HL-60/S4 treated with retinoic acid at 250 ng/mL for 4 days and 3 days (cell line): ENCODE measurements at regions not wholly inside any gene's neighbourhood (a gene's known extent, or its start where the extent isn't known, plus 50 kb on each side); places are given as distances from the start of the nearest gene placed in this dataset.

Source experiments
- in situ Hi-C: fragments of 300-500 bp; cut with MboI; formaldehyde crosslinking; loops from 2 replicates; pipeline ENCODE4 v1.7.0; 2022; ENCODE audit warnings: low sequenced_read_pairs

GRCh38 chr2:177029901-177030300, 182.7 kb upstream of the HNRNPA3 start:
- in situ Hi-C loops = no loop called here

GRCh38 chr2:177030451-177031105, 182.0 kb upstream of the HNRNPA3 start:
- in situ Hi-C loops = no loop called here

GRCh38 chr2:177031438-177032180, 181.0 kb upstream of the HNRNPA3 start:
- in situ Hi-C loops = no loop called here

DNA sequence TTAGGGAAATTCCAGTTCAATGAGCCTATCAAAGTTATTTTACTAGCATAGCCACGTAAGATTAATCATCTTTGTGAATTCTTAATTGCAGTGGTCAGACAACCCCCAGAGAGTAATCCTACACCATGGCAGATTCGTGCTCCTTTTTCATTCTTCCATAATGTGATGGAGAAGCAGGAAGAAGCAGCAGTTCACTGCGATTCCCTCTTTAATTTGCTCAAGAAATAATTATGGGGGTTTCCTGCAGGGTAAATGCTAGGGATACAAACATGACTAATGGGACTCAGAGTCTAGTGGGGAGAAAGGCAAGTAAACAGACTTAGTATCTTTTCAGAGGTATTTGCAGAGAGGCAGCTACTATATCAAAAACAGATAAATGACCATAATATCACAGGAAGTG, 175.8 kb upstream of the HNRNPA3 start:
- in situ Hi-C loops = no loop called here

GRCh38 chr2:177037569-177037968, 175.0 kb upstream of the HNRNPA3 start:
- in situ Hi-C loops = no loop called here

- in situ Hi-C loops = no loop called here
These were observed 173.7 kb upstream of the HNRNPA3 start for GRCh38 chr2:177038787-177039484.

- in situ Hi-C loops = no loop called here
These were observed 170.3 kb upstream of the HNRNPA3 start for GRCh38 chr2:177042311-177042710.

GRCh38 chr2:177044671-177045070, 167.9 kb upstream of the HNRNPA3 start:
- in situ Hi-C loops = no loop called here

DNA sequence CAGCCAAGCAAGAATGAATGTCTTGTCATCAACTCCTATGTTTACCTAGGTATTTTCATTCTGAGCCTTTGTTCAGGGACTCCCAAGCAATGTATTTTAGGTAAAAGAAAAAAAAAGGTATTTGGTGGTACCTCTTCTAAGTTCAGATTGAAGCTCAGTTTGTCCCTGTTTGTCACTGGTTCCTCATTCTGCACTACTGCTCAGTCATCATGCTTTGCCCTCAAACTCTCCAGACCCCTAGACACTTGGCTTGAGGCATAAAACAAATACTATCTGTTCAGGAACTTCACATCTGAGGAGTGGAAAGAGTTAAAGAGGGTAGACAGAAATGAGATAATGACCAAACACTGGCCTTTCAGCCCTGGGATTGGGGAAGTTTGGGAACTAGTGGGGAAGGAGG, 163.6 kb upstream of the HNRNPA3 start:
- in situ Hi-C loops = no loop called here

DNA sequence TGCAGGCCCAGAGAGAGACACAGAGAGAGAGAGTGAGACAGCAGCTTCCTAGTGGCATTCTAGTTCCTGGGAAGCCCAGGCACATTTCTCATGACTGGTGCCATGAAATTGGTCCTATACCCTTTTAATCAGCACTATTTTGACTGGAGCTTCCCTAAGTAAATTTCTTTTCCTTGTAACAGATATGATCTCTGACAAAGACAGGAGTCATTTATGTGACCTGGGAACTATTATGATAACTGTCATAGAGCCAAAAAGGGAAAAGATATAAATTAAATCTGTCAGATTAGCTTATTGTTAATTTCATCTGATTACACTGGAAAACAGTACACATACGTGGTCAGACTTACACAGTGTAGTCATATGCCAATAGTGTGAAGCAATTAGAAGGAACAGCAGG, 161.3 kb upstream of the HNRNPA3 start:
- in situ Hi-C loops = no loop called here

- in situ Hi-C loops = no loop called here
These were observed 160.1 kb upstream of the HNRNPA3 start for GRCh38 chr2:177052471-177052870.

DNA sequence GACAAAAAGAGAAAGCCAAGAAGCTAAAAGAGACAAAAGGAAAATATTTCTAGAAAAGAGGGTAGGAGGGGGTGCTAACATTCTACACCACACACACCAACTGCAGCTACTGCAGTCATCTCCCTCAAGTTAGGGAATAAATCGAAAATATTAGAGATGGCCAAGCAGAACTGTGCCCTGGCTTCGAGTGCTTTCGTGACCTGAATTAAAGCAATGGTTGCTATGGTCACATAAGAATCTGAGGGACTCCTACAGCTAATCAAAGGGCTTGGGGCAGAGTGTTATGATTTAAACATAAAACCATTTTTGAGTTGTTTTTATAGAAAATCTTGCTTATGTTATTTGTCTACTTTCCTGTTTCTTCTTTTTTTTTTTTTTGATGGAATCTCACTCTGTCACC, 159.6 kb upstream of the HNRNPA3 start:
- in situ Hi-C loops = no loop called here

DNA sequence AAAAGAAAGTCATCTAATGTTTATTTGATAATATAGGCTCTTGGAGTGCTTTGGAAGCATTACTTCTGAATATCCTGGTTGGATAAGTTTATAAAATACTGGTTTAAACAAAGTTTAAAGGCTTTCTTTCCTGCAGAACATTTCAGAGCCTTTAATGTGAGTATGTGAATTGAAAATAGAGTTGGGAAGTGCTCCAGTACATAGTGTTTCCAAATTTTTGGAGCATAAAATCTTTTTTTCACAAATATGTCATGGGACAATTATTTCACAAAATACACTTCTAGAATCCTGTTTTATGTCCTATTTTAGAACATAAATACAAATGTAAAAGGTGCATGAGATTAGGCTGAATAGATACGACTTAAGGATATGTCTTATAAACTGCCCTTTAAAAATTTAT, 158.9 kb upstream of the HNRNPA3 start:
- in situ Hi-C loops = no loop called here

DNA sequence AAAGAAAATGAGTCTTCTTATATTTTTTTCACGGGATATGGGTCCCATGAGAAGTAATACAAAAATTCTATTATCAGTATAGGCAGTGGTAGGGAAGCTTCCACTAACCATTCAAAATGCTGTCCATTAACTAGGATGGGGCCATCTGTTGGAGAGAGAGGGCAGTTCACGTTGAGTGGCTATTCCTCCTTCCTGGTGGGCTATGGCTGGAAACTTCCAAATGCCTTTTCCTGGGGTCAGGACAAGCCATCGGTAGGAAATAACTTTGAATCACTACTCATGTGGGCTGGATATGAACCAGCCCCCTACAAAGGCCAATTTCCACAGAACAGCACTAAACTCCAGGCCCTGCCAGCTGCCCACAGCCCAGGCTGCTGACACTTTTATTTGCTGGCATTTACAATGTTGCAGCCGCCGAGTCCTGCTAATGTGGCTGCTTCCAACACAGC, 156.1 kb upstream of the HNRNPA3 start:
- in situ Hi-C loops = no loop called here

DNA sequence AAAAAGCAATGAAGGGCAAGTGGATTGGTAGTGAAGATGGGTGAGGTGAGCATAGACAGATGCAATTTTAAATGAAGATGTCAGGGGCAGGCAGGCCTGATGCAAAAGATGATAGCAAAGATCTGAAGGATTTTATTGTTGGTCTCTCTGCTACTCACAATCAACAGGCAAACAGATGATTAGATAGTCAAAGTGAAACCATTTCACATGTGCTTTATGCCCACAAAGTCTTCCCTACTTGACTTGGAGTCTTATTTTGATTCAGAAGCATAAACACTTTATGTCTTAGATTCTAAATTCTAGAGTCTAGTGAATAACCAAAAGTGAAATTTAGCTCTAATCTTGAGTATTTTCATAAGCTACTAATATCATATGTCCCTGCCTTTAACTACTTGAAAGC, 153.8 kb upstream of the HNRNPA3 start:
- in situ Hi-C loops = no loop called here

DNA sequence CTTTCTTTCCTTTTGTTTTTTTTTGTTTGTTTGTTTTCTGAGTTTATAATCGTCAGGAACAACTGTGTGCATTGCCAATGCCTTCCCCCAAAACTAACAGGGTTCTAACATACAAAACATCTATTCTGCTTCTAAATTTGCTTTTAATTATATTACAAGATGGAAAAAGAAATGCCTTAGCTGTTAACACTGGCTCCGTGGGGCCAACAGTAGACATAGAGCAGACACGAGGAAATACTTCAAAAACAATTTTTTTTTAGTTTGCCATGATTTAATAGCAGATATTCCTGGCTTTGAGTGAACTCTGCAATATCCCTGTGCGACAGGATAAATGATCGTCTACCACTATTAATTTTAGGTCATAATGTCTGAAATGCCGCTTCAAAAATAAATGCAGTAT, 153.3 kb upstream of the HNRNPA3 start:
- in situ Hi-C loops = no loop called here

- in situ Hi-C loops = no loop called here
These were observed 149.3 kb upstream of the HNRNPA3 start for GRCh38 chr2:177063331-177063730.

DNA sequence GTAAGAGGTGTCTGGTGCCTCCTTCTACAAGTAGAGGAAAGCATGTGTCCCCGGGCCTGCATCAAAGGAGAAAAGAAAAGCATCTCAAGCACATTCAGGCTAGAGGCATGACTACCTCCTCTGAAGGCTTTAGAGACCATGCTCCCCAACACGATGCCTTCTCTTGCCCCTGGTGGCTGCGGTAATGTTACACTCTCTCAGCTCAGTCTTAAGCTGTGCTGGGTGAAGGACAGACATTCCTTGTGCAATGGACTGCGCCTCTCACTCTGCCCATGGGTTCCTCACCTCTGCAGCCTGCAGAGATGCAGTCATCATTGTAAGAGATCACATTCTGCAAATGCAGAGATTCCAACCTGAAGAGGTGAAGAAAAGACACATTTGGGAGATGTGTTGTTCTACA, 148.2 kb upstream of the HNRNPA3 start:
- in situ Hi-C loops = no loop called here

GRCh38 chr2:177068967-177069366, 143.6 kb upstream of the HNRNPA3 start:
- in situ Hi-C loops = no loop called here

DNA sequence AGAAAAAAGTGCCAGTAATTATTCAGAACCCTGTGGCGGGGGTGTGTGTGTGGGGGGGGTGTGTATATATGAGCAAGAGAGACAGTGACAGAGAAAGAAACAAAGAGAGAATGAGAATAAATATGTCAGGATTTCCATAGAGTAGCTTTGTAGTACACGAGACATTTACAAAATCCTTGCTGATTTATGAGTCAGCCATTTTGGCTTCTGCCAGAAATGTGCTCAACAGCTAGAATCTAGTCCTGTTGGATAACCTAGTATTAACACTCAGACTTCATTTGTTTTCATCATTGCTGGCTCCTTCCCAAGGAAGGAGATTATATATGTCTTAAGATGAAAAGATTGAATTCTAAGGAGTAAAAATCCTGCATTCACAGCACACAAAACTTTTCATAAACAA, 140.5 kb upstream of the HNRNPA3 start:
- in situ Hi-C loops = no loop called here

- in situ Hi-C loops = no loop called here
These were observed 139.0 kb upstream of the HNRNPA3 start for GRCh38 chr2:177073611-177074010.

DNA sequence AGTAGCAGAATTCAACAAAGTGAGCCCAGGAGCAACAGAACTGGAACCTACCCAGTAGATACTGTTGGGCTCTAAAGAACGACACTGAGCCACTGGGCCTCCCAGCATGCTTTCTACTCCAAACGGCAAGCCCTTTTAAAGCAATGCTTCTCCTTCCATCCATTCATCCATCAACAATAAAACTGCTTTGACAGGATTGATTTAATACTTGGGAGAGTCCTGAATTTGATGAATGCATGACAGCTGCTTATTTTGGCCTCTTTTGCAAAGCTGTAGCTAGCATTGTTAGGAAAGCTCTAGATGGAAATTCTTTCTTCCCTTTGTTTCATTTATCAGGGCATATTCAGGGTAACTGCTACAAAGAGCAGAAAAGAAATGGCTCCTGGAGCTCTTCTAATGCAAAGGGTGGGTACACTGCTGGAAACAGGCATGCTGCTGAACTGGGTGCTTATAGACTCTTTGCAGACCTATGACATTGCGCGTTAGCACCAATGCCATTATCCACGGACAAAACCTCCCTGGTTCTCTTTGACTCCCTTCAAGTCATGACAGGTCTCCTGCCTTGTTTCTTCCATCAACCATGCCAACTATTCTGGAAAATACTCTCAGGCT, 138.4 kb upstream of the HNRNPA3 start:
- in situ Hi-C loops = no loop called here
